Neuronal stem cell (in vitro differentiated cells): ENCODE measurements at regions not wholly inside any gene's neighbourhood (a gene's known extent, or its start where the extent isn't known, plus 50 kb on each side); places are given as distances from the start of the nearest gene placed in this dataset.

ENCODE experiments used
- DNase-seq: peaks from one replicate; pipeline ENCODE4 v3.0.0-alpha.2; 2013; ENCODE audit warnings: low spot score
- H2AFZ ChIP-seq: one replicate; pipeline ENCODE4 v1.6.1; 2013; ENCODE audit warnings: mild to moderate bottlenecking, low read length, inconsistent platforms
- H2AK5ac ChIP-seq: 2 replicates; pipeline ENCODE4 v1.6.1; 2013; ENCODE audit warnings: low read depth, mild to moderate bottlenecking, inconsistent platforms, low read length, moderate library complexity, mixed read lengths
- H2BK120ac ChIP-seq: 2 replicates; pipeline ENCODE4 v1.6.1; 2013; ENCODE audit warnings: low read depth, mild to moderate bottlenecking, inconsistent platforms, low read length, moderate library complexity, mixed read lengths
- H2BK12ac ChIP-seq: one replicate; pipeline ENCODE4 v1.6.1; 2013; ENCODE audit warnings: low read length, inconsistent platforms
- H2BK15ac ChIP-seq: 2 replicates; pipeline ENCODE4 v1.6.1; 2013; ENCODE audit warnings: mild to moderate bottlenecking, low read length, inconsistent platforms, mixed read lengths
- H2BK5ac ChIP-seq: one replicate; pipeline ENCODE4 v1.6.1; 2013; ENCODE audit warnings: inconsistent platforms, mild to moderate bottlenecking, low read length, moderate library complexity
- H3K14ac ChIP-seq: one replicate; pipeline ENCODE4 v1.6.1; 2013; ENCODE audit warnings: low read length, inconsistent platforms
- H3K18ac ChIP-seq: 2 replicates; pipeline ENCODE4 v1.6.1; 2013; ENCODE audit warnings: low read length, inconsistent platforms
- H3K23ac ChIP-seq: 2 replicates; pipeline ENCODE4 v1.6.1; 2013; ENCODE audit warnings: low read depth, mild to moderate bottlenecking, mixed read lengths, low read length, inconsistent platforms; ENCODE audit not compliant: poor library complexity
- H3K27ac ChIP-seq: replicated peaks from 3 replicates; pipeline ENCODE4 v1.5.1; 2013; ENCODE audit warnings: low read length, inconsistent platforms
- H3K27me3 ChIP-seq, 3 experiments: 2 replicates each; pipeline ENCODE4 v1.6.1; 2013; ENCODE audit warnings: low read length in 3 of 3, mild to moderate bottlenecking in 2 of 3, inconsistent platforms in 1 of 3, low read depth in 1 of 3, mixed read lengths in 1 of 3, moderate library complexity in 1 of 3; ENCODE audit not compliant: control insufficient read depth in 3 of 3, insufficient read depth in 3 of 3
- H3K36me3 ChIP-seq, 2 donors: replicated peaks in 1 of 2; 2 replicates each; pipeline ENCODE4 v1.6.1; 2013; ENCODE audit warnings: low read length in 2 of 2; ENCODE audit not compliant: control insufficient read depth in 2 of 2, insufficient read depth in 2 of 2
- H3K4ac ChIP-seq: 2 replicates; pipeline ENCODE4 v1.6.1; 2013; ENCODE audit warnings: inconsistent platforms, mild to moderate bottlenecking, low read length, moderate library complexity
- H3K4me1 ChIP-seq, 2 donors: 1 replicate in 1 of 2; 2 replicates in 1 of 2; pipeline ENCODE4 v1.6.1; 2013; ENCODE audit warnings: low read length in 2 of 2, low read depth in 1 of 2; ENCODE audit not compliant: control insufficient read depth in 2 of 2, insufficient read depth in 1 of 2
- H3K4me2 ChIP-seq: one replicate; pipeline ENCODE4 v1.6.1; 2013; ENCODE audit warnings: mild to moderate bottlenecking, low read length, inconsistent platforms; ENCODE audit not compliant: insufficient read depth, poor library complexity, severe bottlenecking
- H3K4me3 ChIP-seq, 2 donors: 2 replicates each; pipeline ENCODE4 v1.5.1; 2013; ENCODE audit warnings: low read length in 2 of 2, mild to moderate bottlenecking in 2 of 2, inconsistent platforms in 1 of 2, moderate library complexity in 1 of 2
- H3K79me1 ChIP-seq: one replicate; pipeline ENCODE4 v1.6.1; 2013; ENCODE audit warnings: low read depth, mild to moderate bottlenecking, inconsistent platforms, low read length, moderate library complexity
- H3K9ac ChIP-seq: one replicate; pipeline ENCODE4 v1.6.1; 2013; ENCODE audit warnings: mild to moderate bottlenecking, low read depth, low read length, inconsistent platforms; ENCODE audit not compliant: poor library complexity
- H3K9me3 ChIP-seq, 2 donors: replicated peaks in 1 of 2; 2 replicates each; pipeline versions ENCODE3 to v1.6.1; 2013; ENCODE audit warnings: low read length in 2 of 2, mild to moderate bottlenecking in 2 of 2, inconsistent platforms in 1 of 2, low read depth in 1 of 2, mixed read lengths in 1 of 2, moderate library complexity in 1 of 2; ENCODE audit not compliant: control insufficient read depth in 2 of 2, insufficient read depth in 1 of 2
- H4K8ac ChIP-seq: one replicate; pipeline ENCODE4 v1.6.1; 2013; ENCODE audit warnings: low read depth, mild to moderate bottlenecking, inconsistent platforms, low read length, moderate library complexity
- H4K91ac ChIP-seq: one replicate; pipeline ENCODE4 v1.6.1; 2013; ENCODE audit warnings: low read length, low read depth, mild to moderate bottlenecking, inconsistent platforms; ENCODE audit not compliant: poor library complexity
- WGBS, 2 donors: extraction: QIAGEN DNeasy Blood & Tissue Kit; methylation state at CpG; one replicate each; pipeline ENCODE4 v1.1.7; 2013; ENCODE audit warnings: missing lambda C conversion rate in 2 of 2, mixed read lengths in 1 of 2; ENCODE audit not compliant: insufficient read length in 2 of 2, insufficient replicate concordance in 1 of 2; ENCODE audit errors: extremely low coverage in 2 of 2; 5-methylcytosine and 5-hydroxymethylcytosine counted together

GRCh38 chr18:55064073-55064472, 104.8 kb upstream of the CCDC68 start:
- H2BK12ac ChIP-seq = no peak overlapping the region
- no peak overlapping the region for H4K8ac ChIP-seq
- H3K4me1 ChIP-seq = no peaks in the 10 kb centered on the region
- no peaks in the 10 kb centered on the region for H3K9me3 ChIP-seq
- H3K4ac ChIP-seq = no peak overlapping the region
- no peak overlapping the region for H2AK5ac ChIP-seq
- no peak overlapping the region for H2BK15ac ChIP-seq
- no peak overlapping the region for H3K18ac ChIP-seq
- H3K9ac ChIP-seq = no peak overlapping the region
- H3K27me3 ChIP-seq = no peaks in the 10 kb centered on the region
- H3K23ac ChIP-seq = no peak overlapping the region
- no peak overlapping the region for H2BK120ac ChIP-seq
- H3K36me3 ChIP-seq = no peaks in the 10 kb centered on the region
- no peak overlapping the region for H4K91ac ChIP-seq
- H3K4me2 ChIP-seq = no peak overlapping the region
- no peak overlapping the region for H2AFZ ChIP-seq
- WGBS, 2 donors = no CpG with 5 or more reads among the region's 4 CpGs
- no peak overlapping the region for H2BK5ac ChIP-seq
- H3K4me3 ChIP-seq = no peak overlapping the region
- no peak overlapping the region for H3K14ac ChIP-seq
- no peaks in the 10 kb centered on the region for H3K79me1 ChIP-seq
- no peak overlapping the region for H3K27ac ChIP-seq
- DNase-seq = no peak

- Histone ChIP-seq H3K23ac (no peak overlapping the region), H2AFZ (no peak overlapping the region), H3K4me3 (no peak overlapping the region), H2BK12ac (no peak overlapping the region), H3K4ac (no peak overlapping the region), H3K27ac (no peak overlapping the region), H3K27me3 (no peaks in the 10 kb centered on the region), H2AK5ac (no peak overlapping the region), H3K14ac (no peak overlapping the region), H3K9ac (peak overlapping the region; percentile 7), H3K79me1 (no peaks in the 10 kb centered on the region), H3K9me3 (no peaks in the 10 kb centered on the region), H4K8ac (no peak overlapping the region), H2BK15ac (no peak overlapping the region), H4K91ac (no peak overlapping the region), H3K18ac (no peak overlapping the region), H3K4me1 (no peaks in the 10 kb centered on the region), H2BK5ac (no peak overlapping the region), H3K4me2 (no peak overlapping the region), H2BK120ac (no peak overlapping the region), H3K36me3 (no peaks in the 10 kb centered on the region)
- DNase-seq = no peak
- no CpG with 5 or more reads among the region's 24 CpGs for WGBS, 2 donors
Measured at GRCh38 chr18:55054021-55054990, 95.0 kb upstream of the CCDC68 start.

- Histone ChIP-seq H3K23ac (no peak overlapping the region), H3K27ac (no peak overlapping the region), H2AFZ (no peak overlapping the region), H2BK120ac (no peak overlapping the region), H3K79me1 (no peaks in the 10 kb centered on the region), H3K36me3 (no peaks in the 10 kb centered on the region), H3K4ac (no peak overlapping the region), H2AK5ac (no peak overlapping the region), H4K91ac (no peak overlapping the region), H3K4me3 (no peak overlapping the region), H3K14ac (no peak overlapping the region), H3K18ac (no peak overlapping the region), H3K27me3 (no peaks in the 10 kb centered on the region), H3K9ac (no peak overlapping the region), H4K8ac (no peak overlapping the region), H3K4me2 (no peak overlapping the region), H2BK15ac (no peak overlapping the region), H2BK12ac (no peak overlapping the region), H3K4me1 (no peaks in the 10 kb centered on the region), H3K9me3 (no peaks in the 10 kb centered on the region), H2BK5ac (no peak overlapping the region)
- no peak for DNase-seq
- WGBS, 2 donors = no CpG with 5 or more reads among the region's 3 CpGs
Measured at GRCh38 chr18:55048892-55049291, 89.6 kb upstream of the CCDC68 start.

- DNase-seq = no peak
- H3K23ac ChIP-seq = no peak overlapping the region
- no peak overlapping the region for H2BK120ac ChIP-seq
- H2AK5ac ChIP-seq = no peak overlapping the region
- WGBS, 2 donors = no CpG with 5 or more reads among the region's 2 CpGs
- no peaks in the 10 kb centered on the region for H3K79me1 ChIP-seq
- no peak overlapping the region for H3K18ac ChIP-seq
- H3K4me3 ChIP-seq = no peak overlapping the region
- no peak overlapping the region for H2BK15ac ChIP-seq
- H2AFZ ChIP-seq = no peak overlapping the region
- no peaks in the 10 kb centered on the region for H3K36me3 ChIP-seq
- no peak overlapping the region for H3K27ac ChIP-seq
- no peak overlapping the region for H3K9ac ChIP-seq
- no peaks in the 10 kb centered on the region for H3K9me3 ChIP-seq
- no peak overlapping the region for H4K91ac ChIP-seq
- no peaks in the 10 kb centered on the region for H3K27me3 ChIP-seq
- no peak overlapping the region for H3K14ac ChIP-seq
- no peaks in the 10 kb centered on the region for H3K4me1 ChIP-seq
- H4K8ac ChIP-seq = no peak overlapping the region
- no peak overlapping the region for H2BK12ac ChIP-seq
- H3K4ac ChIP-seq = no peak overlapping the region
- H2BK5ac ChIP-seq = no peak overlapping the region
- no peak overlapping the region for H3K4me2 ChIP-seq
Measured at GRCh38 chr18:55047546-55047945, 88.3 kb upstream of the CCDC68 start.
